Gastrocnemius medialis (tissue), 4 donors: ENCODE measurements at regions not wholly inside any gene's neighbourhood (a gene's known extent, or its start where the extent isn't known, plus 50 kb on each side); places are given as distances from the start of the nearest gene placed in this dataset.

Experiments
- POLR2A ChIP-seq, 2 donors: fragments of 450-650 bp; IDR thresholded peaks; one replicate each; pipeline ENCODE4 v1.6.1; 2017; ENCODE audit warnings: antibody characterized with exemption in 2 of 2, mild to moderate bottlenecking in 2 of 2, moderate library complexity in 2 of 2
- TF ChIP-seq, protein P1 (sequence below), 5 experiments: fragments of 450-650 bp in 3 of 5; fragments of 200-600 bp in 2 of 5; sonication (generic) in 2 of 5; IDR thresholded peaks in 4 of 5; conservative IDR thresholded peaks in 1 of 5; 1 replicate in 4 of 5; 2 replicates in 1 of 5; pipeline ENCODE4 v1.5.1; 2016 to 2019; ENCODE audit warnings: antibody characterized with exemption in 5 of 5, mild to moderate bottlenecking in 3 of 5, moderate library complexity in 3 of 5

DNA sequence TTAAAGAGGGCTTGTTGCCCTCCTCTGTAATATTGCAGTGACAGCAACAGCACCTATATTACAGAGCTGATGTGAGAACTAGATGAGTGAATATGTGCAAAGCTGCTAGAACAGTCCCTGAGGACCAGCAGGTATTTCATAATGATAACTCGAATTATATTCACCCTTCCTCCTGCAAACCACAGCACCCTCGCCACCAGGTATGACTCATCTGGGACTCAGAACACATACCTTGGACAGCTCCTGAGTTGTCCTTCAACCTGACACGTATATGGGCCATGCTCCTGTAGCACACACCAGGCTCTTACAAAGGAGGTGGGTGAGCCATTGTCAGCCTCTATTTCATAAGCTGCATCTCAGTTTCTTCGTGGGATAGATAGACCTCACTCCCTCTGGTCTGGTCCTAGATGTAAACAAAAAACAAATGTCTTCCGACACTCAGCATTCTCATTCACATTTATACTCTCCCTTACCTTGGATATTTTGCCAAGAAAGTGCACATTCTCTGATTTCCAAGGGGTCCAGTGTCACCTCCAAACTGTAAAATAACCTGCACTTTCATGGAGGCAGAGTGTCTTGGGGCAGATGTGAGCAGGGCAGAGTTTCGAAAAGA lies 124.5 kb downstream of the TLE3 start:
- TF ChIP-seq, protein P1, sequence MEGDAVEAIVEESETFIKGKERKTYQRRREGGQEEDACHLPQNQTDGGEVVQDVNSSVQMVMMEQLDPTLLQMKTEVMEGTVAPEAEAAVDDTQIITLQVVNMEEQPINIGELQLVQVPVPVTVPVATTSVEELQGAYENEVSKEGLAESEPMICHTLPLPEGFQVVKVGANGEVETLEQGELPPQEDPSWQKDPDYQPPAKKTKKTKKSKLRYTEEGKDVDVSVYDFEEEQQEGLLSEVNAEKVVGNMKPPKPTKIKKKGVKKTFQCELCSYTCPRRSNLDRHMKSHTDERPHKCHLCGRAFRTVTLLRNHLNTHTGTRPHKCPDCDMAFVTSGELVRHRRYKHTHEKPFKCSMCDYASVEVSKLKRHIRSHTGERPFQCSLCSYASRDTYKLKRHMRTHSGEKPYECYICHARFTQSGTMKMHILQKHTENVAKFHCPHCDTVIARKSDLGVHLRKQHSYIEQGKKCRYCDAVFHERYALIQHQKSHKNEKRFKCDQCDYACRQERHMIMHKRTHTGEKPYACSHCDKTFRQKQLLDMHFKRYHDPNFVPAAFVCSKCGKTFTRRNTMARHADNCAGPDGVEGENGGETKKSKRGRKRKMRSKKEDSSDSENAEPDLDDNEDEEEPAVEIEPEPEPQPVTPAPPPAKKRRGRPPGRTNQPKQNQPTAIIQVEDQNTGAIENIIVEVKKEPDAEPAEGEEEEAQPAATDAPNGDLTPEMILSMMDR (IDR thresholded peaks at IDR 0.05 in 4 of 5, conservative IDR thresholded peaks at IDR 0.05 in 1 of 5), result no peak
- no peak for TF ChIP-seq POLR2A (IDR thresholded peaks at IDR 0.05)
